ENCODE measurements at regions not wholly inside any gene's neighbourhood (a gene's known extent, or its start where the extent isn't known, plus 50 kb on each side); places are given as distances from the start of the nearest gene placed in this dataset.

- H3K9me3 ChIP-seq, result no peaks in the 10 kb centered on the region
- H3K36me3 ChIP-seq, result no peaks in the 10 kb centered on the region
- H3K27me3 ChIP-seq, result peaks cover 20% of the 10 kb centered on the region
- H3K4me3 ChIP-seq, result no peak overlapping the region
- peaks cover 21% of the 10 kb centered on the region for H3K4me1 ChIP-seq
- peak overlapping the region; percentile 61 for H3K27ac ChIP-seq
- WGBS, result 34% methylated on average over 33 of the region's 42 CpGs
- no peak for TF ChIP-seq POLR2A (IDR thresholded peaks at IDR 0.05)
- TF ChIP-seq POLR2AphosphoS5 (IDR thresholded peaks at IDR 0.05), result peak in 2 of 3 donors; percentile 17 to 87
- TF ChIP-seq EP300 (IDR thresholded peaks at IDR 0.05), result no peak
- no peak for TF ChIP-seq CTCF (IDR thresholded peaks at IDR 0.05)
- peak; percentile 91 to 94 for DNase-seq (ENCODE audit: low spot score in 2 of 2)
Measured at GRCh38 chr14:101364503-101365328, 196.6 kb upstream of the DIO3 start.

DNA sequence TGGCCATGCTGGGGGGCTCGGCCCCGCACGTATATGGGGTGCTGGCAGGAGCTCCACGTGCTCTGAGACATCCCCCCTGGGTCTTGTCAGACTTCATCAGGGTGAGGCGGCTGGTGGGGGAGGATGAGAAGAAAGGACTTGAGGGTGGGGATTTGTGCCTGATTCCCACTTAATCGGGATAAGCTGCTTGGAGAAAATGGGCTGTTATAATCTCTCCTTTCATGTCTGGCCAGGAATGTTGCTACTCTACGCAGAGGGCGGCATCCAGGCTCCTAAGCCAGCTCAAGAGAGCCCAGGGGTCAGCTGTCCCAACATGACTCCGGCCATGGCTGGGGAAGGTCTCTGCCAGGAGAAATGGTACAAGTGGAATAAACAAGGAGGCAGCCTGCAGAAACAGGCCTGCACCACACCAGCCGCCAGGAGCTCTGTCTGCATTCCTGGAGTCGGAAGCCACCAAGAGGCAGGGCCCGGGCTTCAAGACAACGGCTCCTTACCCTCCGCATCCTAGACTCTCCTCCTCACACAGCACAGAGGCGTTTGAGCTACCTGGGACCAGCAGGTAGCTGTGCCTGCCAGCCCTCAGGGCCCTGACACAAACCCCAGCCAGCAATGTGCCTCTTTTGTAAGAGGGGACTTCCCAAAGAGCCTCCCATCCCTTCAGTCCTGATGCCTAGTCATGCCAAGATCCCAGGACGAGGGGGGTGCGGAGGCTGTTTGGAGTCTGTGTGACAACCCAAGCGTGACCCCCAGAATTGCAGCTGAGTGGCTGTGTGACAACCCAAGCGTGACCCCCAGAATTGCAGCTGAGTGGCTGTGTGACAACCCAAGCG, 195.8 kb upstream of the DIO3 start:
- H3K4me1 ChIP-seq, result peaks cover 21% of the 10 kb centered on the region
- peaks cover 20% of the 10 kb centered on the region for H3K27me3 ChIP-seq
- peak overlapping the region; percentile 61 for H3K27ac ChIP-seq
- H3K36me3 ChIP-seq, result no peaks in the 10 kb centered on the region
- H3K9me3 ChIP-seq, result no peaks in the 10 kb centered on the region
- 49% methylated on average over 19 of the region's 20 CpGs for WGBS
- no peak for DNase-seq (ENCODE audit: low spot score in 2 of 2)
- H3K4me3 ChIP-seq, result no peak overlapping the region
- TF ChIP-seq EP300 (IDR thresholded peaks at IDR 0.05) (no peak), POLR2AphosphoS5 (IDR thresholded peaks at IDR 0.05) (no peak), CTCF (IDR thresholded peaks at IDR 0.05) (no peak), POLR2A (IDR thresholded peaks at IDR 0.05) (no peak)

- TF ChIP-seq EP300 (IDR thresholded peaks at IDR 0.05) (no peak), CTCF (IDR thresholded peaks at IDR 0.05) (no peak), POLR2A (IDR thresholded peaks at IDR 0.05) (no peak), POLR2AphosphoS5 (IDR thresholded peaks at IDR 0.05) (no peak)
- no peak for DNase-seq (ENCODE audit: low spot score in 2 of 2)
- Histone ChIP-seq H3K9me3 (no peaks in the 10 kb centered on the region), H3K36me3 (no peaks in the 10 kb centered on the region), H3K4me1 (peaks cover 21% of the 10 kb centered on the region), H3K27me3 (peaks cover 20% of the 10 kb centered on the region), H3K4me3 (no peak overlapping the region), H3K27ac (no peak overlapping the region)
- WGBS, result 76% methylated on average over 20 of the region's 23 CpGs
Measured at GRCh38 chr14:101367421-101368261, 193.7 kb upstream of the DIO3 start.

GRCh38 chr14:101368629-101369028, 192.7 kb upstream of the DIO3 start:
- H3K4me1 ChIP-seq, result peaks cover 20% of the 10 kb centered on the region
- no peak overlapping the region for H3K4me3 ChIP-seq
- H3K27me3 ChIP-seq, result peaks cover 20% of the 10 kb centered on the region
- no peaks in the 10 kb centered on the region for H3K9me3 ChIP-seq
- H3K27ac ChIP-seq, result no peak overlapping the region
- TF ChIP-seq POLR2AphosphoS5 (IDR thresholded peaks at IDR 0.05) (no peak), EP300 (IDR thresholded peaks at IDR 0.05) (no peak), POLR2A (IDR thresholded peaks at IDR 0.05) (no peak), CTCF (IDR thresholded peaks at IDR 0.05) (no peak)
- no peak for DNase-seq (ENCODE audit: low spot score in 2 of 2)
- WGBS, result 80% methylated on average over 5 of the region's 6 CpGs
- no peaks in the 10 kb centered on the region for H3K36me3 ChIP-seq

Data from suprapubic skin (tissue), 4 donors.